ENCODE measurements at regions not wholly inside any gene's neighbourhood (a gene's known extent, or its start where the extent isn't known, plus 50 kb on each side); places are given as distances from the start of the nearest gene placed in this dataset.

GRCh38 chr4:89541998-89542397 lies 234.4 kb upstream of the GPRIN3 start:
- no peak for TF ChIP-seq CTCF (IDR thresholded peaks at IDR 0.05)
- no peak for TF ChIP-seq POLR2A (IDR thresholded peaks at IDR 0.05)

Measured in thyroid gland (tissue), 4 donors.